SK-N-SH (cell line): ENCODE measurements at regions not wholly inside any gene's neighbourhood (a gene's known extent, or its start where the extent isn't known, plus 50 kb on each side); places are given as distances from the start of the nearest gene placed in this dataset.
A peak's percentile ranks its signal among the peaks of the same experiment; 100 is the strongest.

Experiments
- CTCF ChIA-PET: fragments of 300-600, 350-600 bp; formaldehyde crosslinking; extraction: SDS; loops from one replicate; lab custom pipeline; 2021; lab: Yijun Ruan, JAX
- POLR2A ChIA-PET: fragments of 350-600 bp; sonication (Branson Sonifier 250); formaldehyde crosslinking; extraction: SDS; loops from one replicate; lab custom pipeline; 2020; ENCODE audit warnings: antibody characterized with exemption, inconsistent platforms; lab: Yijun Ruan, JAX
- DNase-seq: peaks from one replicate; pipeline ENCODE4 v3.0.0; 2012
- H2AFZ ChIP-seq: fragments of 200-600 bp; sonication (generic); 2 replicates; pipeline ENCODE4 v1.8.1; 2016; ENCODE audit warnings: antibody characterized with exemption, mild to moderate bottlenecking, low read depth
- H3F3A ChIP-seq: fragments of 200-600 bp; sonication (generic); replicated peaks from 2 replicates; pipeline ENCODE3; 2016; ENCODE audit warnings: antibody characterized with exemption, mild to moderate bottlenecking; ENCODE audit not compliant: insufficient read depth
- H3K27ac ChIP-seq, 2 experiments: fragments of 200-500 bp in 1 of 2; fragments of 200-600 bp in 1 of 2; sonication (Bioruptor generic) in 1 of 2; sonication (generic), shearing (Covaris generic) in 1 of 2; 2 replicates each; pipeline versions ENCODE4 v1.5.1 to v1.6.1; 2014 to 2016; ENCODE audit warnings: low read depth in 2 of 2, inconsistent platforms in 1 of 2, low read length in 1 of 2, mild to moderate bottlenecking in 1 of 2, mixed read lengths in 1 of 2
- H3K27me3 ChIP-seq: fragments of 200-600 bp; sonication (generic), shearing (Covaris generic); 2 replicates; pipeline ENCODE4 v1.6.1; 2016; ENCODE audit warnings: mixed run types; ENCODE audit not compliant: insufficient read depth
- H3K36me3 ChIP-seq, 2 experiments: fragments of 200-500 bp in 1 of 2; fragments of 200-600 bp in 1 of 2; sonication (Bioruptor generic) in 1 of 2; sonication (generic) in 1 of 2; replicated peaks in 1 of 2; 2 replicates each; pipeline versions ENCODE3 to v1.5.1; 2014 to 2016; ENCODE audit warnings: low read length in 1 of 2, mild to moderate bottlenecking in 1 of 2; ENCODE audit not compliant: insufficient read depth in 2 of 2, control insufficient read depth in 1 of 2
- H3K4me1 ChIP-seq, 2 experiments: fragments of 200-500 bp in 1 of 2; fragments of 200-600 bp in 1 of 2; sonication (Bioruptor generic) in 1 of 2; sonication (generic), shearing (Covaris generic) in 1 of 2; 2 replicates each; pipeline versions ENCODE4 v1.5.1 to v1.6.1; 2014 to 2016; ENCODE audit warnings: low read depth in 1 of 2, low read length in 1 of 2, mixed run types in 1 of 2; ENCODE audit not compliant: insufficient read depth in 2 of 2, control insufficient read depth in 1 of 2
- H3K4me2 ChIP-seq: fragments of 200-600 bp; sonication (generic), shearing (Covaris generic); 2 replicates; pipeline ENCODE4 v1.6.1; 2017; ENCODE audit warnings: mixed run types
- H3K4me3 ChIP-seq, 2 experiments: fragments of 200-500 bp in 1 of 2; fragments of 200-600 bp in 1 of 2; sonication (Bioruptor generic) in 1 of 2; sonication (generic), shearing (Covaris generic) in 1 of 2; 2 replicates each; pipeline versions ENCODE4 v1.5.1 to v1.8.1; 2014 to 2016; ENCODE audit warnings: low read depth in 2 of 2, inconsistent platforms in 1 of 2, low read length in 1 of 2, mild to moderate bottlenecking in 1 of 2, mixed read lengths in 1 of 2, moderate library complexity in 1 of 2
- H3K79me2 ChIP-seq: fragments of 200-600 bp; sonication (generic); 2 replicates; pipeline ENCODE4 v1.8.1; 2017; ENCODE audit warnings: mild to moderate bottlenecking; ENCODE audit not compliant: insufficient read depth
- H3K9ac ChIP-seq: fragments of 200-600 bp; sonication (generic); 2 replicates; pipeline ENCODE4 v1.6.1; 2017; ENCODE audit warnings: mixed run types
- H3K9me2 ChIP-seq: fragments of 200-600 bp; sonication (generic); 2 replicates; pipeline ENCODE4 v1.6.1; 2017; ENCODE audit warnings: mixed run types
- H3K9me3 ChIP-seq: fragments of 200-600 bp; sonication (generic); 2 replicates; pipeline ENCODE4 v1.6.1; 2017; ENCODE audit warnings: mixed run types, mild to moderate bottlenecking, moderate library complexity
- H4K20me1 ChIP-seq: fragments of 200-600 bp; sonication (generic); 2 replicates; pipeline ENCODE4 v1.6.1; 2017; ENCODE audit warnings: mild to moderate bottlenecking, mixed run types; ENCODE audit not compliant: insufficient read depth
- CTCF ChIP-seq: fragments of 200-600 bp; sonication (generic); IDR thresholded peaks from 2 replicates; pipeline ENCODE4 v1.6.1; 2017; ENCODE audit warnings: antibody characterized with exemption, mild to moderate bottlenecking, moderate library complexity
- ELF1 ChIP-seq: IDR thresholded peaks from 2 replicates; pipeline ENCODE4 v1.4.0; 2012
- EP300 ChIP-seq, 2 experiments: IDR thresholded peaks; 2 replicates each; pipeline versions ENCODE4 v1.4.0 to v1.6.1; 2012; ENCODE audit warnings: borderline replicate concordance in 1 of 2, low read depth in 1 of 2, low read length in 1 of 2
- GABPA ChIP-seq: IDR thresholded peaks from 2 replicates; pipeline ENCODE4 v1.4.0; 2012; ENCODE audit warnings: low read depth, mild to moderate bottlenecking
- GATA2 ChIP-seq: sonication (generic); formaldehyde crosslinking; IDR thresholded peaks from 2 replicates; pipeline ENCODE4 v1.5.0; 2020; ENCODE audit warnings: mild to moderate bottlenecking, missing genetic modification reagents
- JUND ChIP-seq: IDR thresholded peaks from 2 replicates; pipeline ENCODE4 v1.4.0; 2012
- RFX5 ChIP-seq: IDR thresholded peaks from 2 replicates; pipeline ENCODE4 v1.6.1; 2012; ENCODE audit warnings: mild to moderate bottlenecking, improper control_type of control experiment, low read length
- RXRA ChIP-seq: IDR thresholded peaks from 2 replicates; pipeline ENCODE4 v1.4.0; 2012; ENCODE audit warnings: low read depth, mild to moderate bottlenecking, borderline replicate concordance
- SMC3 ChIP-seq: IDR thresholded peaks from 2 replicates; pipeline ENCODE4 v1.6.1; 2012; ENCODE audit warnings: low read depth, low read length, improper control_type of control experiment
- TCF12 ChIP-seq: IDR thresholded peaks from 2 replicates; pipeline ENCODE4 v1.4.0; 2012
- YY1 ChIP-seq: IDR thresholded peaks from 2 replicates; pipeline ENCODE4 v1.4.0; 2012; ENCODE audit warnings: low read depth, mild to moderate bottlenecking
- WGBS: methylation state at CpG from one replicate; pipeline ENCODE4 v1.1.6; 2017; ENCODE audit warnings: low lambda C conversion rate; 5-methylcytosine and 5-hydroxymethylcytosine counted together
- TF ChIP-seq, protein P1 (sequence below): IDR thresholded peaks from 2 replicates; pipeline ENCODE4; 2012
- TF ChIP-seq, protein P2 (sequence below): IDR thresholded peaks from 2 replicates; pipeline ENCODE4 v1.4.0; 2012; ENCODE audit warnings: low read depth, borderline replicate concordance
- TF ChIP-seq, protein P3 (sequence below): IDR thresholded peaks from 2 replicates; pipeline ENCODE4 v1.4.0; 2012; ENCODE audit warnings: low read depth, borderline replicate concordance

DNA sequence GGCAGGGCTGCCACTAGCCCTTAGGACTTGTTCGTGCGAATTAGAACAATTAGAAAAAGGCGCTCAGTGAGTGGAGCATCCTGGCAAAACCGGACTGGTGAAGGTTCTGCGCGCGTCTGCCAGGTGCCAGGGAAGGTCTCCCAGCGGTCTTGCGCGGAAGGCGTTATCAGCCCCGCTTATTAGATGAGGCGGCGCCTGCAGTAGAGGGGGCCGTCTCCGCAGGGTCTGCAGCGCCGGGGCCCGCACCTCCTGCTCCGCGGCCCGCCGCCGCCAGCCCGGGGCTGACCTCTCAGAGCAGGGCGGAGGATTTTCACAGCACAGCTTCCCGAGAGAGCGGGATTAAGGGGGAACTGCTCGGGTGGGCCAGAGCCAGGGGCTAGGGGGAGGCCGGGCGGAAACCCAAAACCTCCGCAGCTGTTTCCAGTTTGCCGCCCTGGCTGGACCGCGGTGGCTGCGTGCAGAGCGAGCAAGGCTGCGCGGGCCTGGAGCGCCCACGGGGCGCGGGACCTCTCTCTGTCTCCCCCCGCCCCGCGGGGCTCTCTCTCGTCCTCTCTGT is 155.2 kb downstream of the FOXD2 start:
- Histone ChIP-seq H3K4me2 (peak overlapping the region; percentile 52; the same call in 1 of the 2 replicates), H2AFZ (no peak overlapping the region)

DNA sequence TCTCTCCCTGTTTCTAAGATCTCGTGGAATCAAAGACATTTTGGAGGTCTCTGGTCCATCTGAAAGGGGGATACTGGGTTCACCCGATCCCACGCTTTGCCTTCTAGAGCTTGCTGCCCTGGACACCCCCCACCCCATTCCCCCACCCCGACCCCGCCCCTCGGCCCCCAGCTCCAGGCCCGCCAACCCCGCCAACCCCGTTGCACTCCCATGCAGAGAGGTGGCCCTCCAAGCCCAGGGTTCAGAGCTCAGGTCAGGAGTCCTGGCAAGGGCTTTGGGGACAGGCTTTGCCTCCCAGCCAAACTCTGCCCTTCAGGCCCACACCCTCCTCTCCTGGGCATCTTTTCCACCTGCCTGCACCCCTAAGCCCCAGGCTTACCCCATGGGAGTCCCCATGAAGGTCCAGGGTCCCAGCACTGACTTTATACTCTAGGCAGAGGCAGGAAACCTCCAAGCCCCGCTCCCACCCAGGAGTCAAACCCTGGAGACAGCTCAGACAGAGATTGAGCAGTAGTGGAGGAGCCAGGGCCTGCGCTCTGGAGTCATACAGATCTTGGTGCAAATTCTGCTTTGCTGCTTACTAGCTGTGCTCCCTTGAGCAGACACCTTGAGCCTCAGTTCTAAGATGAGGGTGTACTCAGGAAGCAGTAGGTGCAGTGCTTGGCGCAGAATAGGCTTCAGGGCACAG is 155.9 kb downstream of the FOXD2 start:
- Histone ChIP-seq H3K27me3 (peaks cover 14% of the 10 kb centered on the region; the same call in 1 of the 2 replicates), H3K79me2 (no peaks in the 10 kb centered on the region), H3K9ac (no peak overlapping the region), H3F3A (no peaks in the 10 kb centered on the region), H2AFZ (no peak overlapping the region), H3K27ac (no peak overlapping the region), H3K9me2 (no peaks in the 10 kb centered on the region), H3K4me1 (peaks cover 0 to 3% of the 10 kb centered on the region in 2 experiments; a peak in 1 of 4 replicates), H3K36me3 (no peaks in the 10 kb centered on the region), H3K4me3 (no peak overlapping the region), H4K20me1 (no peaks in the 10 kb centered on the region), H3K4me2 (no peak overlapping the region), H3K9me3 (no peaks in the 10 kb centered on the region)
- POLR2A ChIA-PET = no interaction called here
- 42% methylated on average over 12 of the region's 12 CpGs for WGBS
- TF ChIP-seq, protein P1, sequence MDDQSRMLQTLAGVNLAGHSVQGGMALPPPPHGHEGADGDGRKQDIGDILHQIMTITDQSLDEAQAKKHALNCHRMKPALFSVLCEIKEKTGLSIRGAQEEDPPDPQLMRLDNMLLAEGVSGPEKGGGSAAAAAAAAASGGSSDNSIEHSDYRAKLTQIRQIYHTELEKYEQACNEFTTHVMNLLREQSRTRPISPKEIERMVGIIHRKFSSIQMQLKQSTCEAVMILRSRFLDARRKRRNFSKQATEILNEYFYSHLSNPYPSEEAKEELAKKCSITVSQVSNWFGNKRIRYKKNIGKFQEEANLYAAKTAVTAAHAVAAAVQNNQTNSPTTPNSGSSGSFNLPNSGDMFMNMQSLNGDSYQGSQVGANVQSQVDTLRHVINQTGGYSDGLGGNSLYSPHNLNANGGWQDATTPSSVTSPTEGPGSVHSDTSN = no peak
- no peak for TF ChIP-seq ELF1
- TF ChIP-seq, protein P2, sequence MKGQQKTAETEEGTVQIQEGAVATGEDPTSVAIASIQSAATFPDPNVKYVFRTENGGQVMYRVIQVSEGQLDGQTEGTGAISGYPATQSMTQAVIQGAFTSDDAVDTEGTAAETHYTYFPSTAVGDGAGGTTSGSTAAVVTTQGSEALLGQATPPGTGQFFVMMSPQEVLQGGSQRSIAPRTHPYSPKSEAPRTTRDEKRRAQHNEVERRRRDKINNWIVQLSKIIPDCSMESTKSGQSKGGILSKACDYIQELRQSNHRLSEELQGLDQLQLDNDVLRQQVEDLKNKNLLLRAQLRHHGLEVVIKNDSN = no peak
- TF ChIP-seq TCF12 = no peak
- no peak for TF ChIP-seq RXRA
- no peak for TF ChIP-seq CTCF
- TF ChIP-seq EP300 (IDR thresholded peaks at IDR 0.05; ENCODE audit: borderline replicate concordance in 1 of 2, low read depth in 1 of 2, low read length in 1 of 2) = no peak
- no peak for TF ChIP-seq JUND
- TF ChIP-seq SMC3 = no peak
- TF ChIP-seq YY1 = no peak
- TF ChIP-seq, protein P3, sequence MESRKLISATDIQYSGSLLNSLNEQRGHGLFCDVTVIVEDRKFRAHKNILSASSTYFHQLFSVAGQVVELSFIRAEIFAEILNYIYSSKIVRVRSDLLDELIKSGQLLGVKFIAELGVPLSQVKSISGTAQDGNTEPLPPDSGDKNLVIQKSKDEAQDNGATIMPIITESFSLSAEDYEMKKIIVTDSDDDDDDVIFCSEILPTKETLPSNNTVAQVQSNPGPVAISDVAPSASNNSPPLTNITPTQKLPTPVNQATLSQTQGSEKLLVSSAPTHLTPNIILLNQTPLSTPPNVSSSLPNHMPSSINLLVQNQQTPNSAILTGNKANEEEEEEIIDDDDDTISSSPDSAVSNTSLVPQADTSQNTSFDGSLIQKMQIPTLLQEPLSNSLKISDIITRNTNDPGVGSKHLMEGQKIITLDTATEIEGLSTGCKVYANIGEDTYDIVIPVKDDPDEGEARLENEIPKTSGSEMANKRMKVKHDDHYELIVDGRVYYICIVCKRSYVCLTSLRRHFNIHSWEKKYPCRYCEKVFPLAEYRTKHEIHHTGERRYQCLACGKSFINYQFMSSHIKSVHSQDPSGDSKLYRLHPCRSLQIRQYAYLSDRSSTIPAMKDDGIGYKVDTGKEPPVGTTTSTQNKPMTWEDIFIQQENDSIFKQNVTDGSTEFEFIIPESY = no peak
- no peak for TF ChIP-seq RFX5
- DNase-seq = no peak
- CTCF ChIA-PET = interaction anchor here (0.7 to 2.1 kb wide), 7 partner anchors 13 to 161 kb away, joined by 3 to 11 read pairs (median 5); no protein-coding TSS in a partner anchor

More for the DNA sequence above, 155.2 kb downstream of the FOXD2 start:
- no peak overlapping the region for H3K9ac ChIP-seq
- no peak for TF ChIP-seq GABPA
- peak; percentile 62 for TF ChIP-seq GATA2 (CRISPR knock-in tag)
- H3K4me3 ChIP-seq = peak overlapping the region in 1 of 2 experiments; percentile 23; a peak in 1 of 4 replicates
- no peaks in the 10 kb centered on the region for H4K20me1 ChIP-seq
- H3K27ac ChIP-seq = no peak overlapping the region
- H3K9me3 ChIP-seq = no peaks in the 10 kb centered on the region
- 25% methylated on average over 6 of the region's 47 CpGs for WGBS
- H3K9me2 ChIP-seq = no peaks in the 10 kb centered on the region
- peaks cover 14% of the 10 kb centered on the region; the same call in 1 of the 2 replicates for H3K27me3 ChIP-seq
- no peaks in the 10 kb centered on the region for H3F3A ChIP-seq
- DNase-seq = peak; percentile 78
- no peaks in the 10 kb centered on the region for H3K36me3 ChIP-seq
- H3K79me2 ChIP-seq = no peaks in the 10 kb centered on the region
- POLR2A ChIA-PET = no interaction called here
- peaks cover 0 to 3% of the 10 kb centered on the region in 2 experiments; a peak in 1 of 4 replicates for H3K4me1 ChIP-seq
- CTCF ChIA-PET = interaction anchor here (1.1 to 2.1 kb wide), 5 partner anchors 13 to 161 kb away, joined by 4 to 11 read pairs (median 5); no protein-coding TSS in a partner anchor
